ENCODE measurements at regions not wholly inside any gene's neighbourhood (a gene's known extent, or its start where the extent isn't known, plus 50 kb on each side); places are given as distances from the start of the nearest gene placed in this dataset.

DNA sequence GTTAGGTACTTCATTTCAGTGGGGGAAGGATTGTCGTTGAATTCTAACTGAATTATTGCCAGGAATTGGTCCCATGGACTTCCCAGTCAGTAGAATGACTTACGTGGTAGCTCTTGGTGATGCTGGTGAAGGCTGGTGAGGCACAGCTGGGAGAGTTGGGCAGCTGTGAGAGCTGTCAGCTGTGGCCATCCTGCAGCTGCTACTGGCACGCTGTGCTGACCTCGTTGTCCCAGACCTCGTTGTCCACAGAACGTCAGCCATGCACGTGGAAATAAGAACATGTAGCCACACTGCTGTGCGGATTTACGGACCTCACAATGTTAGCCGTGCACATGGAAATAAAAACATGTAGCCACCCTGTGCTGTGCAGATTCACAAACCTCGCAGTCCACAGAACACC, 102.3 kb downstream of the NPIPB11 start:
- Histone ChIP-seq H3K4me2 (ENCODE audit: insufficient read depth, low read length) (no peak overlapping the region), H3K79me2 (ENCODE audit: control insufficient read depth, insufficient read depth, low read length) (no peaks in the 10 kb centered on the region), H3K9ac (ENCODE audit: insufficient read depth in 1 of 2, low read depth in 2 of 2, low read length in 2 of 2) (no peak overlapping the region), H2AFZ (ENCODE audit: low read depth, low read length) (no peak overlapping the region), H3K9me1 (ENCODE audit: control insufficient read depth, insufficient read depth, low read length) (no peaks in the 10 kb centered on the region), H3K4me3 (no peak overlapping the region), H3K27ac (ENCODE audit: extremely low read depth, low read depth, low read length) (no peak overlapping the region), H3K9me3 (replicated peaks; ENCODE audit: control insufficient read depth, insufficient read depth, low read depth, low read length) (no peaks in the 10 kb centered on the region), H3K36me3 (ENCODE audit: control insufficient read depth, insufficient read depth, low read length) (no peaks in the 10 kb centered on the region), H3K4me1 (replicated peaks in 1 of 2; ENCODE audit: control insufficient read depth in 2 of 2, insufficient read depth in 2 of 2, low read length in 2 of 2) (peaks cover 7 to 19% of the 10 kb centered on the region in 2 experiments; a peak in 4 of 5 replicates), H3K27me3 (ENCODE audit: control insufficient read depth in 2 of 2, insufficient read depth in 2 of 2, low read length in 2 of 2) (peaks cover 0 to 25% of the 10 kb centered on the region in 2 experiments; a peak in 2 of 5 replicates), H4K20me1 (replicated peaks; ENCODE audit: control insufficient read depth, insufficient read depth, low read length) (no peaks in the 10 kb centered on the region)
- ChIA-PET CTCF (ENCODE audit: low intra/inter-chr PET ratio) (no interaction called here), POLR2A (no interaction called here)
- DNase-seq (ENCODE audit: extremely low read depth in 1 of 4, low spot score in 3 of 4), result no peak
- no peak for TF ChIP-seq POU5F1 (IDR thresholded peaks at IDR 0.05; ENCODE audit: borderline replicate concordance, low read depth, low read length, partially characterized antibody)
- no peak for TF ChIP-seq SRSF3 (IDR thresholded peaks at IDR 0.05; ENCODE audit: insufficient read depth, low read length)
- TF ChIP-seq DMBX1 (CRISPR knock-in tag; IDR thresholded peaks at IDR 0.05; ENCODE audit: borderline replicate concordance), result no peak
- no peak for TF ChIP-seq ZNF197 (CRISPR knock-in tag; IDR thresholded peaks at IDR 0.05; ENCODE audit: low read depth)
- TF ChIP-seq, protein P1, sequence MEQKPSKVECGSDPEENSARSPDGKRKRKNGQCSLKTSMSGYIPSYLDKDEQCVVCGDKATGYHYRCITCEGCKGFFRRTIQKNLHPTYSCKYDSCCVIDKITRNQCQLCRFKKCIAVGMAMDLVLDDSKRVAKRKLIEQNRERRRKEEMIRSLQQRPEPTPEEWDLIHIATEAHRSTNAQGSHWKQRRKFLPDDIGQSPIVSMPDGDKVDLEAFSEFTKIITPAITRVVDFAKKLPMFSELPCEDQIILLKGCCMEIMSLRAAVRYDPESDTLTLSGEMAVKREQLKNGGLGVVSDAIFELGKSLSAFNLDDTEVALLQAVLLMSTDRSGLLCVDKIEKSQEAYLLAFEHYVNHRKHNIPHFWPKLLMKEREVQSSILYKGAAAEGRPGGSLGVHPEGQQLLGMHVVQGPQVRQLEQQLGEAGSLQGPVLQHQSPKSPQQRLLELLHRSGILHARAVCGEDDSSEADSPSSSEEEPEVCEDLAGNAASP (IDR thresholded peaks at IDR 0.05), result no peak
- TF ChIP-seq, protein P2, sequence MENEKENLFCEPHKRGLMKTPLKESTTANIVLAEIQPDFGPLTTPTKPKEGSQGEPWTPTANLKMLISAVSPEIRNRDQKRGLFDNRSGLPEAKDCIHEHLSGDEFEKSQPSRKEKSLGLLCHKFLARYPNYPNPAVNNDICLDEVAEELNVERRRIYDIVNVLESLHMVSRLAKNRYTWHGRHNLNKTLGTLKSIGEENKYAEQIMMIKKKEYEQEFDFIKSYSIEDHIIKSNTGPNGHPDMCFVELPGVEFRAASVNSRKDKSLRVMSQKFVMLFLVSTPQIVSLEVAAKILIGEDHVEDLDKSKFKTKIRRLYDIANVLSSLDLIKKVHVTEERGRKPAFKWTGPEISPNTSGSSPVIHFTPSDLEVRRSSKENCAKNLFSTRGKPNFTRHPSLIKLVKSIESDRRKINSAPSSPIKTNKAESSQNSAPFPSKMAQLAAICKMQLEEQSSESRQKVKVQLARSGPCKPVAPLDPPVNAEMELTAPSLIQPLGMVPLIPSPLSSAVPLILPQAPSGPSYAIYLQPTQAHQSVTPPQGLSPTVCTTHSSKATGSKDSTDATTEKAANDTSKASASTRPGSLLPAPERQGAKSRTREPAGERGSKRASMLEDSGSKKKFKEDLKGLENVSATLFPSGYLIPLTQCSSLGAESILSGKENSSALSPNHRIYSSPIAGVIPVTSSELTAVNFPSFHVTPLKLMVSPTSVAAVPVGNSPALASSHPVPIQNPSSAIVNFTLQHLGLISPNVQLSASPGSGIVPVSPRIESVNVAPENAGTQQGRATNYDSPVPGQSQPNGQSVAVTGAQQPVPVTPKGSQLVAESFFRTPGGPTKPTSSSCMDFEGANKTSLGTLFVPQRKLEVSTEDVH (IDR thresholded peaks at IDR 0.05; ENCODE audit: low read depth, partially characterized antibody), result no peak
- no peak for TF ChIP-seq ZNF212 (CRISPR knock-in tag; IDR thresholded peaks at IDR 0.05)
- TF ChIP-seq ZNF717 (CRISPR knock-in tag; IDR thresholded peaks at IDR 0.05), result no peak
- TF ChIP-seq DEAF1 (CRISPR knock-in tag; IDR thresholded peaks at IDR 0.05), result no peak
- TF ChIP-seq EHMT2 (IDR thresholded peaks at IDR 0.05), result no peak
- no peak for TF ChIP-seq POLR3A (IDR thresholded peaks at IDR 0.05; ENCODE audit: borderline replicate concordance, extremely low read depth, insufficient read depth, insufficient read length)
- ATAC-seq, result no peak
- intact Hi-C loops (cut with micrococcal nuclease) (no loop called here), in situ Hi-C loops (cut with MboI) (no loop called here)
- no peak for FAIRE-seq
- BruUV-seq (replicated peaks), result no TSS peak
- 20% methylated on average over 10 of the region's 11 CpGs for WGBS (ENCODE audit: insufficient coverage, low coverage, missing lambda C conversion rate)

Data from K562 (cell line).